ENCODE measurements at regions not wholly inside any gene's neighbourhood (a gene's known extent, or its start where the extent isn't known, plus 50 kb on each side); places are given as distances from the start of the nearest gene placed in this dataset.

- TF ChIP-seq CTCF (IDR thresholded peaks at IDR 0.05) (no peak), EP300 (IDR thresholded peaks at IDR 0.05) (no peak)
These were observed 387.8 kb downstream of the CDH7 start for GRCh38 chr18:66138642-66139041.
